Activated T-cell treated with anti-CD3 and anti-CD28 coated beads, Interleukin-2, amount 50 U/mL, for 1 hour (primary cell): ENCODE measurements at regions not wholly inside any gene's neighbourhood (a gene's known extent, or its start where the extent isn't known, plus 50 kb on each side); places are given as distances from the start of the nearest gene placed in this dataset.
A peak's percentile ranks its signal among the peaks of the same experiment; 100 is the strongest.
"Not testable (repeated sequence)": the region's sequence is repeated elsewhere in the genome, so short reads cannot be mapped to it uniquely, and the experiment has no call there.

Source experiments
- DNase-seq: peaks from one replicate; pipeline ENCODE4 v3.0.0-alpha.2; 2020

GRCh38 chr12:123061441-123062205 is 81.1 kb downstream of the ARL6IP4 start:
- no peak for DNase-seq

DNA sequence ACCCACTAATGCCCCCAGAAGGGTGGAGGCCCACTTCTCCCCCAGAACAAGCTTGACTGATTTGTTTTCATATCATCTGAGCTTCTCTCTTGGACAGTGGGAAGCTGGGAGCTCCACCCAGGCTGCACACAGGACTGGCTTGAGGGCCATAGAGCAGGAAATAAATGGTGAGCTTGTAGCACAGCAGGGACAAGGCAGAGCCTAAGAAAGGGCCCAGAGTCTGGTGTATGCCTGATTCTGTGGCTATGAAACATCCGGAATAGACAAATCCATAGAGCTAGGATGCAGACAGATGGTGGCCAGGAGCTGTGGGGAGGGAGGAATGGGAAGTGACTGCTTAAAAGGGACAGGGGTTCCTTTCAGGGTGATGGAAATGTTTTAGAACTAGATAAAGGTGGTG is 79.0 kb downstream of the ARL6IP4 start:
- no peak for DNase-seq

GRCh38 chr12:123058980-123059379 is 78.5 kb downstream of the ARL6IP4 start:
- no peak for DNase-seq

DNA sequence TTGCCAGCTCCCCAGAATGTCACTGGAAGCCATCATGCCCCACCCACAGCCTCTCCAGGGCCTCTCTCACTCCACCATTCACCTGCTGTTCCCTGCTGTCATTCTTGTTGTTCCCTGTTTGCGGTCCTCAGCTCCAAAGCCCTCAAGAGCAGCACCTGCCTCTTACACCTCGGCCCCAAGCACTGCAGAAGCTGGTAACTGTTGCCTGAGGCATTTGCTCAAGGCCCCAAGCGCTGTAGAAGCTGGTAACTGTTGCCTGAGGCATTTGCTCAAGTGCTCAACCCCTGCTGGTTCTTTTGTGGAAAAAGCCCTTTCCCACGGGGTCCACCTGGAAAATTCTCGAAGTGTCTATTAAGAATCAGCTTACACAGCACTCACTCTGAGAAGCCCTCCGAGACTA is 78.0 kb downstream of the ARL6IP4 start:
- no peak for DNase-seq

- DNase-seq, result no peak
Measured at GRCh38 chr12:123057513-123058265, 77.2 kb downstream of the ARL6IP4 start.

GRCh38 chr12:123056709-123057108 is 76.2 kb downstream of the ARL6IP4 start:
- no peak for DNase-seq

DNA sequence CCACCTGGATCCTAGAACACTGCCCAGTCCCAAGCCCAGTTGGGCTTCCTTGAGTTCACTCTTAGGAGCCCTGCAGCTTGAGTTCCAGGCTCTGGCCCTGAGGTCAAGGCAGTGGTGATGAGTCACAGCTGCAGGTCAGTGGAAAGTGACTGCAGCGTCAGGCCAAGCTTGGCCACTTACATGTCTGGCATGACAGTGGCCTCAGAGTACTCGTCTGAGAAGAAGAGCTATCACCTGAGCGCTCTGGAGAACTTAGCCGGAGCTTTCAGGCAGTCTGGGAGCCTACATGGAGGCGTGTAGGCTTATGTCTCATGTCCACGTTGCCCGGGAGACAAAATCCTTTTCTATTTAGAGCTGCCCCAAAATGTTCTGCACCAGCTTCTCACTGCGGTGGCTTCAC is 75.6 kb downstream of the ARL6IP4 start:
- no peak for DNase-seq

DNA sequence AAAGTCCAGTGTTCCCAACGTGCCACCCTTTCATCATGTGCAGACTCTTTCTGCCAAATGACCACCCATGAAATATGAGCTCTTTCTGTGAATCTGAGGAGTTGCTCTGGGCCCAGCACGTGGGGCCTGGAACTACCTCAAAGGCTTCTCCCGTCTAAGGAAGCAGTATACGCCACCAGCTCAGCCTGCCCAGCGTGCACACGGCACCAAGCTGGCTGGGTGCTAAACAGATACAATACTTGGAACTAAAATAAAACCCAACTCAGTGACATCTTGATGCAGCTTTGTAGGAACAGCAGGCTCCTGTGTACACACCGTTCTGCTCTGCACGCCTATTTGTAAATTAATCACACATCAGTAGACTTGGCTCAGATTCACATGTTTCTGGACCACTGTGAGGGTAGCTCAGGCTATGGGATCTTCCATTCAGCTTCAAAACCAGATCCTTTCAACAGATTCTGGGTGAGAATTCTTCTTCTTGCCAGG is 74.8 kb downstream of the ARL6IP4 start:
- no peak for DNase-seq

DNA sequence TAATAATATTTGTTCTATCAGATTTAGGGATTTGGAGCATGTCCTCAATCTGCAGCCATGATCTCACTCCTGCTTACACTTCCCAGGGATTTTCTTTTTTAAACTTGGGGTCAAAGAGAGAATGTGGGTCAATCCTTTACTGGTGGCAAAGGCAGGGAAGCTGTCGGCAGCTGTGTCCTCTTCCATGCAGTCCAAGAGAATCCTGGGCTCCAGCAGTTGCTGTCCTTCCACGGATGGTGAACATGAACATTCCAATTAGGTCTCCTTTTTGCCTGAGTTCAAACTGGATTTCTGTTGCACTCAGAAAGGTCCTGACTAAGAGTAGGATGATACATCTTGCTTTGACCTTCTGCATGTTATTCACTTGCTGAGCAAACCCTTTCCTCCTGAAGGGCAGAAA is 73.9 kb downstream of the ARL6IP4 start:
- no peak for DNase-seq

DNA sequence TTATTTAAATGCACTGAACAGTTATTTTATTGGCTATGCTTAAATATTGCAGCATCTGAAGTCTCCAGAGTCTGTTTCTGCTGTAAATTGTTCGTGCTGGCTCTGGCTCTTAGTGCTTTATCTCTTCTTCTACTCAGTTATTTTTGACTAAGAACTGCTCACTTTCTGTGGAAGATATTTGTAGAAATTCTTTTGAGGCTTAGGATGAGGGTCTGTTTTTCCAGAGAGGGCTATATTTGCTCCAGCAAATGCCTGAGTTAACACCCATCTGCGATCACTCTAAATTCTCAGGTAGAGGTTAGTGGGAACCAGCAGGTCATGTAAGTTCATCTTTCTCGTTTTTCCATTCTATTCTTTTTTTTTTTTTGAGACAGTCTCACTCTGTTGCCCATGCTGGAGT is 71.1 kb downstream of the ARL6IP4 start:
- DNase-seq, result no peak

DNA sequence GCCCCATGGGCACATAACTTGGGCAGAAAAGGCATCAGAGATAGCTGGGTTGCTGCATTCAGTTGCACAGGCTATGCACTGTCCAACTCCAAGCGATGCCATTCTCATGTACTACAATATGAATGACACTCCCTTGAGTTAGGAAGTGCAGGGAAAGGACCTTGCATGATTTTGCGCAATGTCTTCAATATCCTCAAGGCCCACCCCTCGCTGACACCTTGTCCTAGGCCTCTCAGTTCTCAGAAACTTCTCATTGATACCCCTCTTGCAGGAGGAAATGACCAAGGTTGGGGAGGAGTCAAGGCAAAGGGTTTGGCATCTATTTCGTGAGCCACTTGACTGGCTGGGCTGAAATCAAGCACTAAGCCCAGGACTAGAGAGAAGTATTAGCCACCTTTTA is 70.4 kb downstream of the ARL6IP4 start:
- DNase-seq, result no peak

DNA sequence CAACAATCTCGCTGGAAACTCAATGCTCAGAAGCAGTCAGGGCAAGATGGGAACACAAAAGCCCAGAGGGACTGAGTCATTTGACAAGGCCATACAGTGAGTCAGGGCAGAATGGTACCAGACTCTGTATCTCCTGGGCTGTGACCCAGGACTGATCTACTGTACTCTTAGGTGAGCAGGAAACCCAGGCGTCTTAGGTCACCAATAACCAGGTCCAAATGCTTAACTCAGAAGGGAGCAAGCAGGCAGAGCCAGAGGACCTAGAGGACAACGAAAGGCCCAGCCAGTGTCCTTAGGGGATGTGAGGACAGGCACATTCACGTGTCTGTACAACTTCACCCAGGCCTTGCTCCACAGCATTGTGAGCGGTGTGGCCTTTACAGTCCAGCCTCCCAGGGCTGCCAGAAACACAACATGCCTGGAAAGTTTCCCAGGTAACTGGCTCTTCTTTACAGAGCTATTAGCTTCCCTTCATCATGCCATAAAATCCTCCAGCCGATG is 69.9 kb downstream of the ARL6IP4 start:
- DNase-seq, result no peak

DNA sequence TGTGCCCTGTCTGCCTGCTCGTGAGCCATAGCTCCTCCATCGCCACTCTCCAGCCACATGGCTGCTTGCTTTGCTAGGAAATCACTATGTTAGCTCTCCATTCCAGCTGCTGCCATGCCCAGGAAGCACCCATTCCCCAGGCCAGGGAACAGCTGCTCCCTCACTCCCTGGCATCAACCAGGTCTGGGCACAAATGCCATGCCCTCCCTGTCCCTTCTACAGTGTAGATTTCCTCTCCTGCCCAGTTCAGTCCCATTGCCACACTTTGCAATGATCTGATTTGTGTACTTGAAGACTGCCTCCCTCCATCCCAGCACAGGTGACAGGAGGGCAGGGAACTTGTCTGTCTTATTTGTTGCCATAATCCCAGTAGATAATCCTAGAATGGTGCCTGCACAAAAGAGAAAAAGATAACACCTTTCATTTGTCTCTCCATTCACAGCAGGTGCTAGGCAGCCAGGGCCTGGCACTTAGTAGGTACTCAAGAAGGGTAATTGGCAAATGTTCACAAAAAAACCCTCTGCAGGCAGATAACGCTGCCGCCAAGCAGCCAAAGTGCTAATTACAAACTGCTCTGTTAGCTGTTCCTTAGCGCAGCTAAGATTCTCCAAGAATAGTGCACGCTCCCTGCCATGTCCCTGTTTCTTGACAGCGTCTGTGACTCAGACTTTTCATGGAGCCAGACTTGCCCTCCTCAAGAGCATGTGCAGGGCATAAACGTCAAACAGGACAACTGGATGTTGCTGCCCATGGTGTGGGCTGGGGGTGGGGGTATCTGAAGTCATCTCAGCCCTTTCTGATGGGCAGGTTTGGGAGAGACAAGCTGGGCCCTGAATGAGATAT is 69.1 kb downstream of the ARL6IP4 start:
- DNase-seq, result no peak

- not testable (repeated sequence) for DNase-seq
Measured at GRCh38 chr12:123047892-123048291, 67.4 kb downstream of the ARL6IP4 start.

DNA sequence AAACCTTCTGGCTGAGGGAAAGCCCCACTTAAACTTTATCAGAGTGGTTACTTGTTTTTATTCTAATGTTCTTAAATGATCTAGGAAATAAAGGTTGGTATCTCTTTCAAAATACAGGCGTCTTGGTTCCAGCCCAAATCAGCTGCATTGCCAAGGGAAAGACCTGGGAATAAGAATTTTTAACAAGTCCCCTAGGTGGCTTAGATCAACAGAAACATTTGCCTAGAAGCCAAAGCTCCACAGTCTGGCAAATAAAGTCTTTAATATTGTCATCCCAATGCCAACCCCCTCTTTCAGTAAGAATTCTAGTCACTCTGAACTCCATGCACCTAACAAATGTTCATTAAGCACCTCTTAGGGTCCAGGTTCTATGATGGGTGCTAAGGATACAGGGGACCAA is 66.8 kb downstream of the ARL6IP4 start:
- no peak for DNase-seq

- no peak for DNase-seq
Measured at GRCh38 chr12:123046431-123046830, 66.0 kb downstream of the ARL6IP4 start.

- DNase-seq, result no peak
Measured at GRCh38 chr12:123045678-123046077, 65.2 kb downstream of the ARL6IP4 start.

GRCh38 chr12:123044351-123044750 is 63.9 kb downstream of the ARL6IP4 start:
- DNase-seq, result no peak

- peak; percentile 73 for DNase-seq
Measured at GRCh38 chr12:123043536-123044001, 63.1 kb downstream of the ARL6IP4 start.

DNA sequence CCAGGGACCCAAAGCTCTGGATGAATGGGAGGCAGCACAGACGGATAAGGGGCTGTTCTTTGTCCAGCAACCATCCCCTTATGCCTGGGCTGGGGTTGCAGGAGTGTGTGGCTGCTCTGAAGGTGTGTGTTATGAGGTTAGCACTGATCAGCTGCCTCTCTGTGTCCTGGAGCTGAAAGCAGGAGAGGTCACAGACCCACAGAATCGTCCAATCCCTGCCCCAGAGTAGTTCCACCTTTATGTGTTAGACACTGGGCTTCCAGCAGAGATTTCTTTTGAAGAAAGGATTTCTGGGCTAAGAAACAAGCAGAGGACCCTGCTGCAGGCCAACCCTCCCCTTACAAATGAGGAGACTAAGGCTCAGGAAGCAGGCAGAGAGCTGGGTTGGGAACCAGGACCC is 62.4 kb downstream of the ARL6IP4 start:
- no peak for DNase-seq

GRCh38 chr12:123041811-123042655 is 61.6 kb downstream of the ARL6IP4 start:
- no peak for DNase-seq

GRCh38 chr12:123041042-123041531 is 60.6 kb downstream of the ARL6IP4 start:
- no peak for DNase-seq
